ENCODE measurements at regions not wholly inside any gene's neighbourhood (a gene's known extent, or its start where the extent isn't known, plus 50 kb on each side); places are given as distances from the start of the nearest gene placed in this dataset.

DNA sequence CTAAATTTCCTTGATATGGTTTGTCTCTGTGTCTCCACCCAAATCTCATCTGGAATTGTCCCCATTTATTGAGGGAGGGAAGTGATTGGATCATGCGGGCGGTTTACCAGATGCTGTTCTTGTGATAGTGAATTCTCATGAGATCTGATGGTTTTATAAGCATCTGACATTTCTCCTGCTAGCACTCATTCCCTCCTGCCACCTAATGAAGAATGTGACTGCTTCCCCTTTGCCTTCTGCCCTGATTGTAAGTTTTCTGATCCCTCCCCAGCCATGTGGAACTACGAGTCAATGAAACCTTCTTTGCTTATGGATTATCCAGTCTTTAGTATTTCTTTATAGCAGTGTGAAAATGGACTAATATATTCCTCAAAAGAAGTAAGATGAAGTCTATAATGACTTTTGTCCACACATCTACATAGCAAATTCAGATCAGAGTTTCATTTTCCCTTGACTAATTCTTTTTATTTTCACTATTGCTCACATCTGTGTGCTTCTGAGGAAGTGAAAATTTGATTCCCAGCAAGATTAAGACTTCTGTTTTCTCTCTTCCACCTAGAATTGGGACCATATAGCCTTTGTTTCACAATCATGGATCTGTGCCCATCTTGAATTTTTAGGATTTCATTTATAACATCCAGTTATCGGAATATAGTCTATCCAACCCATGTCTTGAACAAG, 393.5 kb downstream of the DMAC1 start:
- no peak for DNase-seq (ENCODE audit: low read depth, low spot score)
- TF ChIP-seq, protein P1, sequence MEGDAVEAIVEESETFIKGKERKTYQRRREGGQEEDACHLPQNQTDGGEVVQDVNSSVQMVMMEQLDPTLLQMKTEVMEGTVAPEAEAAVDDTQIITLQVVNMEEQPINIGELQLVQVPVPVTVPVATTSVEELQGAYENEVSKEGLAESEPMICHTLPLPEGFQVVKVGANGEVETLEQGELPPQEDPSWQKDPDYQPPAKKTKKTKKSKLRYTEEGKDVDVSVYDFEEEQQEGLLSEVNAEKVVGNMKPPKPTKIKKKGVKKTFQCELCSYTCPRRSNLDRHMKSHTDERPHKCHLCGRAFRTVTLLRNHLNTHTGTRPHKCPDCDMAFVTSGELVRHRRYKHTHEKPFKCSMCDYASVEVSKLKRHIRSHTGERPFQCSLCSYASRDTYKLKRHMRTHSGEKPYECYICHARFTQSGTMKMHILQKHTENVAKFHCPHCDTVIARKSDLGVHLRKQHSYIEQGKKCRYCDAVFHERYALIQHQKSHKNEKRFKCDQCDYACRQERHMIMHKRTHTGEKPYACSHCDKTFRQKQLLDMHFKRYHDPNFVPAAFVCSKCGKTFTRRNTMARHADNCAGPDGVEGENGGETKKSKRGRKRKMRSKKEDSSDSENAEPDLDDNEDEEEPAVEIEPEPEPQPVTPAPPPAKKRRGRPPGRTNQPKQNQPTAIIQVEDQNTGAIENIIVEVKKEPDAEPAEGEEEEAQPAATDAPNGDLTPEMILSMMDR (conservative IDR thresholded peaks at IDR 0.05): no peak
- Mint-ChIP-seq H3K27ac (ENCODE audit: unreplicated experiment) (no peak overlapping the region), H3K36me3 (ENCODE audit: low read depth) (no peaks in the 10 kb centered on the region), H3K9me3 (peaks cover 11% of the 10 kb centered on the region), H3K27me3 (ENCODE audit: low read depth) (no peaks in the 10 kb centered on the region), H3K4me3 (no peak overlapping the region), H3K4me1 (peaks cover 10% of the 10 kb centered on the region)

DNA sequence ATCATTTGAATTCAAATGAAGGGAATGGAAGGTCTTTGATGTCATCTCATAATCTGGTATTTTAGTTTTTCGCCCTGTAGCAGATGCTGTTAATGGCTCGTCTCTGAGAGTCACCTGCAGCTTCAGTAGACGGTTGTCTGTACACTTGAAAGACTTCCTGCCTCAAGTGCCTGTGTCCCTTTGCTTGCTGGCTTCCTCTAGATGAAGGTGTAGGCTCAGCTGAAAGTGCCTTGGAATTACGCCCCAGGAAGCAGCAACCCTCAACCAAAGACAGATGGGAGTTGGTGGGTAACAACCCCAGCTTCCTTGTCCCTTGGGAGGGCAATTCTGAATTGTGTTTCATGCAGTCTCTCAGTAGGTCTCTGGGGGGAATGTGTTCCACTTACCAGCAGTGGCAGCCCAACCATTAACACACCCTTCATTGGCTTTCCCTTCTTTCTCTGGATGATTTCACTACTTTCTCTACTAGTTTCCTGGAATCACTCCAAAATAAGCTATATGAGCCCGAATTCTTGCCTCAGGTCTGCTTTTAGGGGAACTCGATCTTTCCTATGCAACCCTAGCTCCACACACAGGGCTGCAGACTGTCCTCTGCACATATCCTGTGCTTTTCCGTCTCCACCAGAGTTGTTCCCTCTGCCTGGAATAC, 395.6 kb downstream of the DMAC1 start:
- peaks cover 11% of the 10 kb centered on the region for H3K9me3 Mint-ChIP-seq
- TF ChIP-seq, protein P1 (conservative IDR thresholded peaks at IDR 0.05): no peak
- no peak overlapping the region for H3K27ac Mint-ChIP-seq (ENCODE audit: unreplicated experiment)
- H3K27me3 Mint-ChIP-seq (ENCODE audit: low read depth): no peaks in the 10 kb centered on the region
- no peaks in the 10 kb centered on the region for H3K36me3 Mint-ChIP-seq (ENCODE audit: low read depth)
- DNase-seq (ENCODE audit: low read depth, low spot score): no peak
- H3K4me1 Mint-ChIP-seq: peaks cover 25% of the 10 kb centered on the region
- H3K4me3 Mint-ChIP-seq: no peak overlapping the region

DNA sequence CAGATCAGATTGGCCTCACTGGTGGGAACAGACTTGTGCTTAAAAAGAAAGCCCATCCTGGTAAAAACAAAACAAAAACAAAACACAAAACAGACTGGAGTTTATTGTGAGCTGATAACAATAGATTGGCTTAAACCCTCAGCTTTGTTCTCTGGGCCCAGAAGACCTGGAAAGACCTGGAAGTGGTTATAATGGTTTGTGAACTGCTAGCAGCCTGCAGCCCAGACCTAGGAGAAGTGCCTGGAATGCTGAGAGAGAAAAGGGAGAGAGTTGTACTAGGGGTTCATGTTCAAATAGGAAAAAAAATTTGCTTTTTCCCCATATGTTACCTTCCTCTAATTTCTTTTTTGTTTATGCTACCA, 396.6 kb downstream of the DMAC1 start:
- H3K27me3 Mint-ChIP-seq (ENCODE audit: low read depth): no peaks in the 10 kb centered on the region
- no peak for DNase-seq (ENCODE audit: low read depth, low spot score)
- H3K36me3 Mint-ChIP-seq (ENCODE audit: low read depth): no peaks in the 10 kb centered on the region
- no peak overlapping the region for H3K27ac Mint-ChIP-seq (ENCODE audit: unreplicated experiment)
- TF ChIP-seq, protein P1 (conservative IDR thresholded peaks at IDR 0.05): no peak
- H3K9me3 Mint-ChIP-seq: peaks cover 7% of the 10 kb centered on the region
- H3K4me1 Mint-ChIP-seq: peaks cover 30% of the 10 kb centered on the region
- H3K4me3 Mint-ChIP-seq: no peak overlapping the region

DNA sequence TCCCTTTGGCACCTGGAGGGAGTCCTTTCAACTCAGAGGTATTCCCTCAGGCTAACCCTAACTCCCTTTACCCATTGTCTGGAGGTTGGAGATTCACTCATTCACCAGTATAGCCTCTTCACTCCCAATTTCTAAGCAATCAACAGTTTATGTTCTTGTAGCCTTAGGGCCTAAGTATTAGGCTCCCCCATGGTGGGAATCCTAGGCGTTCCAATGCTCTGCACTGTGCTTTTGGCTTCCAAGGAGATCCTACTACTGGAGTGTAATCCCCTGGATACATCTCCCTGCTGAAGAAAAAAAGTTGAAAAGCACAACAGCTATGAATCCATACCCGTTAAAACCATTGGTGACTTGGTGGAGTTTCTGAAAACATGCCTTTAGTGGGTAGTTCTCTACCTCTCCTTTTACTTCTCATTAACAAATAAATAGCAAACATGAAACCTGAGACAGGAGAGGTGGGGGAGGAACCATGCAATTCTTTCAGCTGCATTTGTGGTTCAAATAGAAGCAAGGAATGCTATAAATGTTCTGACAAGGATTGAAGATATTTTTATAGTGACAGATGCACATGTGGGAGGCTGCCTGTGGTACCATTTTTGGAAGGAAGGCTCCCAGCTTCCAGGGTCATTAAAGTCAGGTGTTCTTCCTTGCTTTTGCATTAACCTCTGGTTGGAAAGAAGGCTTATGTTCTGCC, 397.1 kb downstream of the DMAC1 start:
- Mint-ChIP-seq H3K9me3 (peaks cover 4% of the 10 kb centered on the region), H3K4me1 (peaks cover 30% of the 10 kb centered on the region), H3K27me3 (ENCODE audit: low read depth) (no peaks in the 10 kb centered on the region), H3K36me3 (ENCODE audit: low read depth) (no peaks in the 10 kb centered on the region), H3K27ac (ENCODE audit: unreplicated experiment) (no peak overlapping the region), H3K4me3 (no peak overlapping the region)
- TF ChIP-seq, protein P1 (conservative IDR thresholded peaks at IDR 0.05): no peak
- no peak for DNase-seq (ENCODE audit: low read depth, low spot score)

DNA sequence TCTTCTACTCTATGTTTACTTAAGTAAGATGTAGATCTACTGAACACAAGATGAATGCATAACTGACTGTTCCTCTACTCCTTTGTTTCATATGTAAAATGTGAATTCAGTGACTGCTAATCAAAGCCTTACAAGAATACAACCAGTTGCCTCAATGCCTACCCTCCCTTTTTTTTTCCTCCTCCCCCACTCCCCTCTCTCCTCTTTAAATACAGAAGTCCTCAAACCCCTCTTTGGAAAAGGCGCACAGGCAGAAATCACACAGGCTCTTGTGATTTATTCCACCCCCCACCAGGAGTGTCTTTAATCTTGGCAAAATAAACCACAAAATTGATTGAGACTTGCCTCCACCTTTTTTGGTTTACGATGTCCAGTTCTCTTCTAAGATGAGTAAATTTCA, 398.5 kb downstream of the DMAC1 start:
- Mint-ChIP-seq H3K36me3 (ENCODE audit: low read depth) (no peaks in the 10 kb centered on the region), H3K9me3 (peaks cover 3% of the 10 kb centered on the region), H3K4me1 (peaks cover 30% of the 10 kb centered on the region), H3K27ac (ENCODE audit: unreplicated experiment) (no peak overlapping the region), H3K27me3 (ENCODE audit: low read depth) (no peaks in the 10 kb centered on the region), H3K4me3 (no peak overlapping the region)
- no peak for DNase-seq (ENCODE audit: low read depth, low spot score)
- TF ChIP-seq, protein P1 (conservative IDR thresholded peaks at IDR 0.05): no peak
